Body of pancreas (tissue), 4 donors: ENCODE measurements at regions not wholly inside any gene's neighbourhood (a gene's known extent, or its start where the extent isn't known, plus 50 kb on each side); places are given as distances from the start of the nearest gene placed in this dataset.
"Not testable (repeated sequence)": the region's sequence is repeated elsewhere in the genome, so short reads cannot be mapped to it uniquely, and the experiment has no call there.

ENCODE experiments used
- ATAC-seq: fragments of 150-250 bp; one replicate; pipeline ENCODE4 v1.9.1; 2016
- DNase-seq, 4 donors: peaks; one replicate each; pipeline ENCODE4 v3.0.0-alpha.2; 2019
- H3K27ac ChIP-seq, 4 donors: fragments of 200-600 bp; sonication (generic); 1 replicate in 3 of 4; 2 replicates in 1 of 4; pipeline versions ENCODE4 v1.5.1 to v1.6.1; 2016 to 2019; ENCODE audit warnings: mild to moderate bottlenecking in 1 of 4, mixed read lengths in 1 of 4, moderate library complexity in 1 of 4
- H3K27me3 ChIP-seq, 2 donors: fragments of 200-600 bp; sonication (generic); one replicate each; pipeline ENCODE4 v1.6.0; 2016; ENCODE audit warnings: mild to moderate bottlenecking in 1 of 2
- H3K36me3 ChIP-seq, 2 donors: fragments of 200-600 bp; sonication (generic); replicated peaks in 1 of 2; 2 replicates each; pipeline ENCODE4 v1.5.1; 2016; ENCODE audit warnings: low read depth in 2 of 2; ENCODE audit not compliant: insufficient read depth in 1 of 2
- H3K4me1 ChIP-seq: fragments of 200-600 bp; sonication (generic); one replicate; pipeline ENCODE4 v1.6.0; 2016
- H3K4me3 ChIP-seq, 2 donors: fragments of 200-600 bp; sonication (generic); 1 replicate in 1 of 2; 2 replicates in 1 of 2; pipeline ENCODE4 v1.5.1; 2016 to 2019
- H3K9me3 ChIP-seq, 3 donors: fragments of 200-600 bp; sonication (generic); 1 replicate in 2 of 3; 2 replicates in 1 of 3; pipeline ENCODE4 v1.5.1; 2016
- CTCF ChIP-seq, 7 experiments: fragments of 450-650 bp in 4 of 7; fragments of 200-600 bp in 3 of 7; sonication (generic) in 3 of 7; IDR thresholded peaks; one replicate each; pipeline ENCODE4 v1.5.1; 2016 to 2019; ENCODE audit warnings: antibody characterized with exemption in 7 of 7
- POLR2A ChIP-seq, 3 donors: fragments of 450-650 bp; IDR thresholded peaks; one replicate each; pipeline ENCODE4 v1.6.1; 2016; ENCODE audit warnings: antibody characterized with exemption in 3 of 3, mild to moderate bottlenecking in 2 of 3
- WGBS, 2 donors: methylation state at CpG; one replicate each; pipeline ENCODE4 v1.1.5; 2017; 5-methylcytosine and 5-hydroxymethylcytosine counted together
- intact Hi-C: fragments of 100-400 bp; cut with DNase I; formaldehyde crosslinking; loops from one replicate; pipeline ENCODE4 v1.15.1; 2023

DNA sequence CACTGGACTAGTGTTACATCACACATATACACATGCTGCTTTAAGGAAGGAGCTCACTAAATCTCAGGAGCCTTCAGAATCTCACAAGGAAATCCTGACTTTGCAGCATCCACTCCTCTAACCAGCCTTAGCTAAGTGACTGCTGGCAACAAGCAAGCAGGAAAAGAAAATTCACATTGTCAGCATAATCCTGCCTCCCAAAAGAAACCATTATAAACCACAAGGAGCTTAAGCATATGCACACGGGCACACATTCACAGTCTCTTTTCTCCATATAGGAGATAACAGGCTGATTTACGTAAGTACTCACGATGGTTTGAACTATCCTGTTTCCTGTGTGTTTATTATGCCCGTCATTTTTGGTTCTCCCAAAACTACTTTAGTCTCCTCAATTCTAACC is 136.3 kb downstream of the TMEM144 start:
- TF ChIP-seq CTCF (IDR thresholded peaks at IDR 0.05) (no peak), POLR2A (IDR thresholded peaks at IDR 0.05) (no peak)

GRCh38 chr4:158347556-158347955 is 137.3 kb downstream of the TMEM144 start:
- H3K27ac ChIP-seq, result no peak overlapping the region

More for the DNA sequence above, 136.3 kb downstream of the TMEM144 start:
- ATAC-seq (no peak), DNase-seq (no peak)
- intact Hi-C loops, result no loop called here
- Histone ChIP-seq H3K27me3 (no peaks in the 10 kb centered on the region), H3K27ac (no peak overlapping the region), H3K36me3 (no peaks in the 10 kb centered on the region), H3K4me3 (no peak overlapping the region), H3K4me1 (peaks cover 11% of the 10 kb centered on the region), H3K9me3 (no peaks in the 10 kb centered on the region)
- 76 to 89% methylated on average over 4 of the region's 4 CpGs for WGBS, 2 donors

DNA sequence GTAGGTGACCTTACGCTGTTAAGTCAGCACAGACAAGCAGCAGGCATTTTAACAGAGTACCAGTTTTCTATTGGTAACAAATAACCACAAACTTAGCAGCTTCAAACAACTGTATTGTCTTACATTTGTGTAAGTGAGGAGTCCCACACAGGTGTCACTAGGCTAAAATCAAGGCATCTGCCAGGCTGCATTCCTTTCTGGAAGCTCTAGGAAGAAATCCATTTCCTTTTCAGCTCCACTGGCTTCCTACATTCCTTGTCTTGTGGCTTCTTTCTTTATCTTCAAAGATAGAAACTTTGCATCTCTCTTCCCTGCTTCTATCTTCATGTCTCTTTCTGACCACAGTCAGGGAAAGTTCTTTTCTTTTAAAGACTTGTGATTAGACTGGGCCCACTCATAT is 139.9 kb downstream of the TMEM144 start:
- Histone ChIP-seq H3K4me3 (no peak overlapping the region), H3K27ac (no peak overlapping the region), H3K36me3 (no peaks in the 10 kb centered on the region), H3K9me3 (no peaks in the 10 kb centered on the region), H3K4me1 (peaks cover 2% of the 10 kb centered on the region), H3K27me3 (no peaks in the 10 kb centered on the region)
- ATAC-seq (no peak), DNase-seq (no peak)
- WGBS, 2 donors, result 94 to 100% methylated on average over 1 of the region's 1 CpG
- intact Hi-C loops, result no loop called here
- TF ChIP-seq CTCF (IDR thresholded peaks at IDR 0.05) (no peak), POLR2A (IDR thresholded peaks at IDR 0.05) (no peak)

More at GRCh38 chr4:158347556-158347955, 137.3 kb downstream of the TMEM144 start:
- intact Hi-C loops, result no loop called here
- H3K9me3 ChIP-seq, result no peaks in the 10 kb centered on the region
- ATAC-seq (no peak), DNase-seq (no peak)
- H3K36me3 ChIP-seq, result no peaks in the 10 kb centered on the region
- H3K4me1 ChIP-seq, result peaks cover 11% of the 10 kb centered on the region
- no peak overlapping the region for H3K4me3 ChIP-seq
- TF ChIP-seq CTCF (IDR thresholded peaks at IDR 0.05), result no peak
- TF ChIP-seq POLR2A (IDR thresholded peaks at IDR 0.05), result no peak
- 79 to 92% methylated on average over 1 of the region's 1 CpG for WGBS, 2 donors
- no peaks in the 10 kb centered on the region for H3K27me3 ChIP-seq

- Histone ChIP-seq H3K4me1 (no peaks in the 10 kb centered on the region), H3K36me3 (no peaks in the 10 kb centered on the region), H3K27ac (no peak overlapping the region), H3K27me3 (no peaks in the 10 kb centered on the region), H3K9me3 (no peaks in the 10 kb centered on the region), H3K4me3 (no peak overlapping the region)
- ATAC-seq (no peak), DNase-seq (no peak)
- 82 to 84% methylated on average over 4 of the region's 4 CpGs for WGBS, 2 donors
- intact Hi-C loops, result no loop called here
- no peak for TF ChIP-seq CTCF (IDR thresholded peaks at IDR 0.05)
- TF ChIP-seq POLR2A (IDR thresholded peaks at IDR 0.05), result no peak
These were observed 143.4 kb downstream of the TMEM144 start for GRCh38 chr4:158353541-158354304.

GRCh38 chr4:158356301-158356700 is 146.0 kb downstream of the TMEM144 start:
- WGBS, 2 donors, result 64 to 69% methylated on average over 8 of the region's 8 CpGs

DNA sequence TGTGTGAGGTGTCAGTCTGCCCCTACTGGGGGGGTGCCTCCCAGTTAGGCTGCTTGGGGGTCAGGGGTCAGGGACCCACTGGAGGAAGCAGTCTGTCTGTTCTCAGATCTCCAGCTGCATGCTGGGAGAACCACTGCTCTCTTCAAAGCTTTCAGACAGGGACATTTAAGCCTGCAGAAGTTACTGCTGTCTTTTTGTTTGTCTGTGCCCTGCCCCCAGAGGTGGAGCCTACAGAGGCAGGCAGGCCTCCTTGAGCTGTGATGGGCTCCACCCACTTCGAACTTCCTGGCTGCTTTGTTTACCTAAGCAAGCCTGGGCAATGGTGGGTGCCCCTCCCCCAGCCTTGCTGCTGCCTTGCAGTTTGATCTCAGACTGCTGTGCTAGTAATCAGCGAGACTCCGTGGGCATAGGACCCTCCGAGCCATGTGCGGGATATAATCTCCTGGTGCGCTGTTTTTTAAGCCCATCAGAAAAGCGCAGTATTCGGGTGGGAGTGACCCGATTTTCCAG is 153.7 kb upstream of the RXFP1 start:
- WGBS, 2 donors, result 85 to 87% methylated on average over 9 of the region's 9 CpGs
- not testable (repeated sequence) for ATAC-seq, H3K27ac ChIP-seq

More at GRCh38 chr4:158356301-158356700, 146.0 kb downstream of the TMEM144 start:
- no peak for TF ChIP-seq CTCF (IDR thresholded peaks at IDR 0.05)
- TF ChIP-seq POLR2A (IDR thresholded peaks at IDR 0.05), result no peak
- Histone ChIP-seq H3K9me3 (no peaks in the 10 kb centered on the region), H3K4me1 (no peaks in the 10 kb centered on the region), H3K4me3 (no peak overlapping the region), H3K27me3 (no peaks in the 10 kb centered on the region), H3K36me3 (no peaks in the 10 kb centered on the region), H3K27ac (no peak overlapping the region)
- DNase-seq (no peak), ATAC-seq (no peak)
- intact Hi-C loops, result no loop called here

More for the DNA sequence above, 153.7 kb upstream of the RXFP1 start:
- intact Hi-C loops, H3K4me1 ChIP-seq, DNase-seq, H3K9me3 ChIP-seq, H3K27me3 ChIP-seq, H3K4me3 ChIP-seq, H3K36me3 ChIP-seq: not testable (repeated sequence)
